ENCODE measurements at regions not wholly inside any gene's neighbourhood (a gene's known extent, or its start where the extent isn't known, plus 50 kb on each side); places are given as distances from the start of the nearest gene placed in this dataset.
"Not testable (repeated sequence)": the region's sequence is repeated elsewhere in the genome, so short reads cannot be mapped to it uniquely, and the experiment has no call there.

DNA sequence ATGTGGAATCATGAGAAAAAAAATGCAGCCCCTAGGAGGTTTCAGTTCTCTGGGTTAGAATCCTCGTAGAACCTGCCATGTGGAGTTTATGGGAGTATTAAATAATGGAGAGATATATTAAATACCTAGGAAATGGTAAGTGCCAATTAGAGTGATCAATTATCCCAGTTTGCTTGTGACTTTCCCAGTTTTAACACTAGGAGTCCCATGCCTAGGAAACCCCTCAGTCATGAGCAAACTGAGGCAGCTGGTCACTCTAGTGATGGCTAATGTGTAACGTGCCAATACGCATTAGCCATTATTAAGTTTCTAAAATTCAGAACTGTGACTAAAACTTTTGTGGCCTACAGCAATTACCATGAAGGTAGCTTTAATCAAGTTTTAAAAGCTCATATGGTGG, 720.6 kb downstream of the TAF11L14 start:
- no peak for DNase-seq (ENCODE audit: low spot score)

DNA sequence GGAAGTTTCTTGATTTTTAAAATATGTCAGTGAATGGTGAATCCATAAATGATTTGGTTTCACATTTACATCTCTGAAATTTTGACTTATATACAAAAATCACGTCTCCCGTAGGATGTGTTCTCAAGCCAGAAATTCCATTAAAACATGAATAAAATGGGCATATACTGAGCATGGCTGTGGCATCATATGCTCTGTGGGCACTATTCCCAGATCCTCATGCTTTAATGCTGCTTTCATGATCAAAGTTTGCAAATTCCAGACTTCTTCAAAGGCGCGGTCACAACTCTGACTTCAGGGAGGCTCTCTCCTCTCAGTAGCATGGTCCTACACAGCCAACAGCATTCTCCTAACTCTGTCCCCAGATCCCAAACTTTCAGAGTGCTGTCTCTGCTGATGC, 723.2 kb downstream of the TAF11L14 start:
- no peak for DNase-seq (ENCODE audit: low spot score)

DNA sequence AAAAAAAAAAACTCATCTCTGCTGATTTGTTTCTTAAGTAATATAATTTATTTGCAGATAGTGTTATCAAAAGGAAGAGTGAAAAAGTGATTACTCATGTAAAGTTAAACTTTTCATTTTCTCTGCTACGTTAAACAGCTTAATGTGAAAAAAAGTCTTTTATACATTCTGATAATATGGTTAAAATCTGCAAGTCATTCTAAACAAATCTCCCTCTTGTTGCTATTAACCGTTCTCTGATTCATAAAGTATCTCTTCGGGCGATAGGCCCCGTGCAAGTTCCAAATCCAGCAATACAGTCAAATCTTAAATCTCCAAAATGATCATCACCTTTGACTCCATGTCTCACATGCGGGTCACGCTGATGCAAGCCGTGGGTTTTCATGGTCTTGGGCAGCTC, 732.0 kb downstream of the TAF11L14 start:
- DNase-seq (ENCODE audit: low spot score), result no peak

DNA sequence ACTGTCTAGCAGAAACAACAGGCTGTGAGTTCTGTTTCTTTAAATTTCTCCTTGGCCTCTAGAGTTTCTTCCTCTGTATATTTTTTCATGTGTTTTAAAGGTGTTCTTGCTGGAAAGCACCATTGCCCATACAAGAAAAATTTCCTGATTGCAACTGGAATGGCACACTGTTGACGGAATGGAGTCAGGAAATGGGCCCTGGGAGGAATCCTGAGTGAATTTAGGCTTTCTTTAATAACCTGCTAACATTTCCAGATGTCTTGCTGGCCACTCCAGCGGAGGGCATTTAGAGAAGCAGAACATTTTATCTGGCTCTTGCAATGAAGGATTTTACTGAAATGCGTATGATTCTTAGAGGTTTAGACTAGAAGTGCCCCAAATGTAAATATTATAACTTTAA, 736.3 kb downstream of the TAF11L14 start:
- DNase-seq (ENCODE audit: low spot score), result no peak

DNA sequence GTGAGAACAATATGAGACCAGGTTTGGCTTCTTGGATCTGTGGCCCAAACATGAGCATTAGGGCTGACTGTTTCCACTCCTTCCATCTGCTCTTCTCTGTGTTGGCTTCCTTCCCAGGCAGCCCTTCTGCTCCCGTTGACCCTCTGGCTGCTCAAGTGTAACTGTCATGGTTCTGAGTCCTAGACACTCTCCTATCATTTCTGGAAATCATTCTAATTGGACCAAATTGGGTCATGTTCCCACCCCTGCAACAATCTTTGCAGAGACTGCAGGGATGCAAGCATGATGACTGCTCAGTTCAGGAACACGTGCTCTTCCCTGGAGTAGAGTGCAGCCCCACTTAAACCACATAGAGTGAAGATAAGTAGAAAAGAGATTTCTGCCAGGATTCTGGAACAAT, 741.4 kb downstream of the TAF11L14 start:
- DNase-seq (ENCODE audit: low spot score), result no peak

DNA sequence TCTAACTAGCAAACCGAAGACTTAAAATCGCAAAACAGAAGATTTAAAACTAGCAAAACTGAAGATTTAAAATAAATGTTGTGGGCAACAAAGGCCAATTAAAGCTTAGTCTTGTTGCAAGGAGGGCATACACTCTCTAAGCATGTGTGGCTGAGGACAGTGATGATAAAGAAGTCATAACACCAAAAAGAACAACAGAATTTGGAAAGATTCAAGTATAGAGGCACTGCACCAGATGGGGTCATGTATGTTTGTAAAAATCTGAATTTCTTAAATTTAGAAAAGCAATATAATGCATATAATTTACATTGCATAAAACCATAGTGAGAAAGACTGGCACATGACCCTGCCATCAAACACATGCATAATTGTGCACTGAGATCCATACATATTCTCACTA, 743.8 kb downstream of the TAF11L14 start:
- DNase-seq (ENCODE audit: low spot score), result no peak

DNA sequence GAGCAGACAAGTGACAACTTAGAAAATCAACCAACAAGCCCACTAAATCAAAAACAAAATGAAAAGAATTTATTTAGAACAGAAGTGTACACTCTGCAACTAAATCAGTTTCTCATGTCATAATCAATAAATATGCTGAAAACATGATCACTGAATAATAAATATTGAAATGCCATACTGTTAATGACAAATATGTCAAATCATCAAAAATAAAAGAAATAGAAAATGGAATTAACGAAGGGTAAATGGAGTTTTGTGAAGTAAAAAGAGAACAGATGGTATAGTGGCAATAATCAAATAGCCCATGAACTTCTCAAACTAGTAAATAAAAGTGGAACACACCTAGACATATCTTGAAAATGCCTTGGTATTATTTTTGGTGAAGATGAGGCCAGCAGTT, 744.9 kb downstream of the TAF11L14 start:
- no peak for DNase-seq (ENCODE audit: low spot score)

DNA sequence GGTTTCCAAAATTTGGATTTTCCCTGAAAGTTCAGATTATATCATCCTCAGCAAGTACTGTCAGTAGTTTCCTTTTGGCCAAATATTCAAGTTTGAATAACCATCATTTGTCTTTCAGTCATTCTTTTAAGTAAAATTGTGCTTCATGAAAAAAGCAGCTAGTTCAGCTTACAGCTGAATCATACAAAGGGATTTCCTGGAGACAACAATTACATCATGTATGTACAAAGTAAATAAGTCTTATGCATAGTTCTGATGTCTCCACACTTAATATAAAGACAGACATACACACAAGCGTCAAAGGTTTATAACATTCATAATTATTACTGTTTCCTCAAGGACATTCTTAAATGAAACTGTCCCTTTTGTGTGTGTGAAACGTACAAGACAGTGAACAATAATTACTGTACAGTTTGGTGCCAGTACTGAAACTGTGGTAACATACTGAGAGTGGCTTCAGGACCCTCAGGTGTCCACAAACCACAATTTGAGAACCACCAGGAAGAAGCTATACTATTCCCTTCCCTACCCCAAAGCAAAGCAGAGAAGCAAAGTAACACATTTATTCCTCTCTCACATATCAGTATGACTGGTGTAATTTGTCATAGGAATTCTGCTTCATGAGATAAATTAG, 746.6 kb downstream of the TAF11L14 start:
- DNase-seq (ENCODE audit: low spot score), result no peak

DNA sequence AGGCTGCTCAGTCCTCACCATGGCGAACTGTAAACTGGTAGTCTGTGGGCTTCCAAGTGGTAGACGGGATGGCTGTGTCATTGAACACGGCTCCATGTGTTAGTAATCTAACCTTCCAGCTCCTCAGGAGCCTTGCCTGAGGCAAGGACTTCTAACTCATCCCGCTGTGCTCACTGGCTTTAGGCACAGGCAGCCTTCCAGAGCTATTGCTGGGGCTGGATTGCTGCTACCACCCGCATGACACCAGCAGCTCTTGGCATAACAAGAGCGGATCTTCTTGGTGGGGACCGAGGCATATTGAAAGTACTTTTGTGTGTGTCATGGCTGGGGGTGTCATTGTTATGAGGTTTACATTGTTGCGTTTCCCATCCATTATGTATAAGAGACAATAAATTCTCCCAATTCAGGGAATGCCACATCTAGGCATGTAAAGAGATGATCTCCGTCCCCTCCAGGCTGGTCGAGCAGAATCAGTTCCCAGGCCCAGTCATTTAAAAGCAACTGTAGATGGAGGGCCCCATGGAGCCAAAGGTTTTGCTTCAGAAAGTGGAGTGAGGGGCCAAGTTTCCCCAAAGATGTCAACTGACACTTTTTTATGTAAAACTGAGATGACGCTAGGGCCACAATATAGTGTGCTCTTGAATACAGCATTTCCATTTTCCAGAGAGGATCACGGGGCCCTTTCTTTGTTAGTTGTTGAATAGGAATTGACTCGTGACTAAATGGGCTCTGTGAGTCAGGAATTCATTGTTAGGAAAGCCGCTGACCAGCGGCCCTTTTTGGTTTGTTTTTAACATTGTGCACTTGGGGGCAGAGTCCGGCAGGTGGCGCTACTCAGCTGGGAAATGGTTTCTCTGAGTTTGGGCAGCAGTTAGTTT, 759.5 kb downstream of the TAF11L14 start:
- DNase-seq (ENCODE audit: low spot score), result peak; percentile 61

DNA sequence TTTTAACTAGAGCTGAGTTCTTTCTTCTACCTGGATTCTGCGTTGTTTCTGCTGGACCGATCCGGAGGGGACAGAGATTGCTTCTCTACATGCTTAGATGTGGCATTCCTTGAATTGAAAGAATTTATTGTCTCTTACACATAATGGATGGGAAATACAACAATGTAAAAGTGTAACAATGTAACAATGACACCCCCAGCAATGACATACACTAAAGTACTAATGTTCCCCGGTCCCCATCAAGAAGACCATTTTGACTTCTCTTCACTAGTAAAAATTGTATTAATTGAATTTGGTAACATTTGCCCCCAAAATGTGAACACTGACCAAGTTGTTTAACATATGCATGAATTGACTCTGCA, 760.2 kb downstream of the TAF11L14 start:
- DNase-seq (ENCODE audit: low spot score), result no peak

DNA sequence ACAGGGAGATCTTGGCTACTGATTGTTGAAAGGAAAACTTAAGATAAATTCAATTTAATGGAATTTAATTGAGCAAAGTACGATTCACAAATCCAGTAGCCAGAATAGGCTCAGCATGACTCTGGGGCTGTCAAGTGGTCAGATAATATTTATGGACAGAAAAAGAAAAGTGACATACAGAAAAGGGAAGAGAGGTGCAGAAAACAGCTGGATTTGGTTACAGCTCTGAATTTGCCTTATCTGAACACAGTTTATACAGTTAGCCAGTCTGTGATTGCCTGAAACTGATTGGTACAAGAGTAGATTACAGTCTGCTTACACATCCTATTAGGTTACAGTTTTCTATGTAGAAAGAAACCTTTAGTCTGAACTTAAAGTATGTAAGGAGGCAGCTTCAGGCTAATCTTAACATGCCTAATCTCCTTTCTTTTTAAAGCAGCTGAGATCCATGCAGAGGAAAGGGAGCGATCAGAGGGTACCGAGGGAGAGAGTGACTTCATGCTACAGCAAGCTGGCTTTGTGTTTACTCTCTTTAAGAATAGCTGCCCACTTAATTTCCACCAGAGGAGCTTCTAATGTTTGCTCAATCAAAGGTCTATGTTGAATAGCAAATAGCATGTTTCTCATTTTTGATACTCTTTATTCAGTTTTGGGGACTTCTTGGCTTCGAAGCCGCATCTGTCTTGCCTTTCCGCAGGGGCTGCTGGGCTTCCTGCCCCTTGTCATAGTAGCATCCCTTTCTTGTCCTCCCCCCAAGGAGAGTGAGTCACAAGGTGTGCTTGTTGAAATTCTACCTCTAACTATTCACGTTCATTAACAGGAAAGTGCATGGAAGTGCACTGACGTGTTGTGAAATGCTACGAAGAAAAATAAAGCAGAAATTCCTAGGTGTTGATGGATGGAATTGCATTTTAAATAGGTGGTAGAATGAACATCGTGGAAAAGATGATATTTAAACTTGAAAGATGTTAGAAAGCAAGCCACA, 761.2 kb downstream of the TAF11L14 start:
- DNase-seq (ENCODE audit: low spot score), result no peak

DNA sequence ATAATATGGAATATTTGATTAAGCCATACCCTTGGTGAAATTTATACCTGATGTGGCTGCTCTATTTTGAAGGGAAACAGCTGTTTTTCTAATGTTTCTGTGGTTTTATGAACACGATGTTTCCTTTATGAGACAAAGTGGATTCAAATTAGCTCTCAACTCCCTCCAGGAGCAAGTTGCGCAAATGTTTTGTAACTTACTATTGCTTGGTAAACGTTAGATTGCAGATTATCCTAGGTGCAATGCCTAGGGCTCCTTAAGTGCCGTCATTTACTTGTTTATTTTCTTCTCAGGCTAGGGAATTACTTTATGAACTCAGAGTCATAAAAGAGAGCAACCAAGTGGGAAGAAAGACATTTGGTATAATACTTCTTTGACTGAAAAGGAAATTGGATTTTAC, 763.1 kb downstream of the TAF11L14 start:
- no peak for DNase-seq (ENCODE audit: low spot score)

DNA sequence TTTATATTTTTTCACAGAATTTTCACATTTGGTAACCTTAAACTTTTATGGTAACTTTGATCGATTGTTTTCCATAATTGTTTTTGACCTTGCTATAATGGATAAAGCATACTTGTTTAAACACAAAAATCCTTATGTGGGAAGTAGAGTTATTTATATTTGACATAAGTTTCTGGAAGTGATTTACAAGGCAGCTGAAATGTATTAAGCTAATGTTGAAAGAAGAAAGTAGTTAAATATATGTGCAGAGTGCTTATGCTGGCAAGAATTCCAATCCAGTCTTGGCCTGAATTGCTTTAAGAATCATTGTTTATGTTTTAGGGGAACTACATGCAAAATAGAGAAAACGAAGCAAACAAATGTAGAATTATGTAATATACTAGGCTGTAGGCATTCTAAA, 763.6 kb downstream of the TAF11L14 start:
- no peak for DNase-seq (ENCODE audit: low spot score)

DNA sequence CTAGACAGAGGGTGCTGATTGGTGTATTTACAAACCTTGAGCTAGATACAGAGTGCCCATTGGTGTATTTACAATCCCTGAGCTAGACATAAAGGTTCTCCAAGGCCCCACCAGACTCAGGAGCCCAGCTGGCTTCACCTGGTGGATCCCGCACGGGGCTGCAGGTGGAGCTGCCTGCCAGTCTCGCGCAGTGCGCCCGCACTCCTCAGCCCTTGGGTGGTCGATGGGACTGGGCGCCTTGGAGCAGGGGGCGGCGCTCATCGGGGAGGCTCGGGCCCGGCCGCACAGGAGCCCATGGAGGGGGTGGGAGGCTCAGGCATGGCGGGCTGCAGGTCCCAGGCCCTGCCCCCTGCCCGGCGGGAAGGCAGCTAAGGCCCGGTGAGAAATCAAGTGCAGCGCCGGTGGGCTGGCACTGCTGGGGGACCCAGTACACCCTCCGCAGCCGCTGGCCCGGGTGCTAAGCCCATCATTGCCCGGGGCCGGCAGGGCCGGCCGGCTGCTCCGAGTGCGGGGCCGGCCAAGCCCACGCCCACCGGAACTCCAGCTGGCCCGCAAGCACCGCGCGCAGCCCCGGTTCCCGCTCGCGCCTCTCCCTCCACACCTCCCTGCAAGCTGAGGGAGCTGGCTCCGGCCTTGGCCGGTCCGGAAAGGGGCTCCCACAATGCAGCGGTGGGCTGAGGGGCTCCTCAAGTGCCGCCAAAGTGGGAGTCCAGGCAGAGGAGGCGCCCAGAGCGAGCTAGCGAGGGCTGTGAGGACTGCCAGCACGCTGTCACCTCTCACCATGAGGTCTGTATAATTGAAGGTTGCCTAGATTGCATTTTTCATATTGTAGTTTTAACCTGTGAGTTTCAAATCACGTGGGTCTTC, 765.4 kb downstream of the TAF11L14 start:
- not testable (repeated sequence) for DNase-seq (ENCODE audit: low spot score)

DNA sequence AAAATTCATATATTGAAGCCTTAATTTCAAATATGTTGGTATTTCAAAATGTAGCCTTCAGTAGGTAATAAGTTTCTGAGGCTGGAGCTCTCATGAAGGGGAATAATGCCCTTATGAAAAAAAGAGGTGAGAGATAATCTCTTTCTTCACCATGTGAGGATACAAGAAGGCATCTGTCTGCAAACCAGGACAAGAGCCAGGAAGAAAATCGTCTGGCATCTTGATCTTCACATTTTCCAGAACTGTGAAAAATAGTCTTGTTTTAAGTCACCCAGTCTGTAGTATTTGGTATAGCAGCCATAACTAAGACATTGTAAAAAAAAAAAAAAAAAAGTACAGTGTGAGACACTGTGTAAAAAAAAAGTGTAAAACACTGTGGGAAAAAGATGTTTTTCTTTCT, 768.9 kb downstream of the TAF11L14 start:
- no peak for DNase-seq (ENCODE audit: low spot score)

DNA sequence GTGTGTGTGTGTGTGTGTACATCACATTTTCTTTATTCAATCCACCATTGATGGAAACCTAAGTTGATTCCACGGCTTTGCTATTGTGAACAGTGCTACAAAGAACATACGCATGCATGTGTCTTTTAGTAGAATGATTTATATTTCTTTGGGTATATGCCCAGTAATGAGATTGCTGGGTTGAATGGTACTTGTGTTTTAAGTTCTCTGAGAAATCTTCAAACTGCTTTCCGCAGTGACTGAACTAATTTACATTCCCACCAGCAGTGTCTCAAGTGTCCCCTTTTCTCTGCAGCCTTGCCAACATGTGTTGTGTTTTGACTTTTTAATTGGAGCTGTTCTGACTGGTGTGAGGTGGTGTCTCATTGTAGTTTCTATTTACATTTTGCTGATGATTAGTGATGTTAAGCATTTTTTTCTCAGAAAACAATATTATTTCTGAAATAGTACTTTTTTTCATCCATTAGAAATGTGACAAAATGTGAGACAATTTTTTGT, 769.7 kb downstream of the TAF11L14 start:
- DNase-seq (ENCODE audit: low spot score), result no peak

DNA sequence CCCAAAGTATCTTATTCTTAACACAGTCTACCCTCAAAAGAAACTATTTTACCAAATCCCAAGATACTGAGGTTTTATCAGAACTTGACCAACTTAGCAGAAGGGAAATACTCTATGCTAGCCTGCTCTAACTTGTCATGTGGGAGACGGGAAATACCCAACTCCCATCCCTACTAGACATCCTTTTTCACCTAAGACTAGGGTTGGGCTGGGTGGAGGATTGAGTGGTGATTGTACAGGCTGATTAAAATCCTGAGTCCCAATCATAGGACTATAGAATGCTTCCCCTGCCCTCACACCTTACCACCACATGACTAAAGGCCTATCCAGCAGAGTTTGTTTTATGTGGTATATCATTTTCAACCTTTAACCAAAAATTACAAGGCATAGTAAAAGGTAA, 786.5 kb downstream of the TAF11L14 start:
- DNase-seq (ENCODE audit: low spot score), result no peak

DNA sequence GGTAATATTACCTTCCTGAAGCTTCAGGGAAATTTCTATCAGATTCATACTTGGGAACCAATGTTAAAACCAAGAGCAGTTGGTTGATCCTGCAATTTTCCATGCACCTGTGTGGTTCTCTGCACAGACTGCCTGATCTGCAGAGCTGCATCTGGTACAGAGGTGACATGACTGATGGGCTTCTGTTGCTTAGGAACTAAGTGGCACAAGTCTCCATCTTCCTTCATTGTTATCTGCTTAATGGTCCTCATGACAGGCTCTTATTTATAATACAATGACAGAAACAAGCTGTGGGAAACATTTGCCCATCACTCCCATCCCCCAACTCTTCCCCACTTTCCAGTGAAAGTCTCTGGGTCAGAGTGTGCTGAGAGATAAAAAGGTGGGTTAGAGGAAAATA, 799.1 kb downstream of the TAF11L14 start:
- DNase-seq (ENCODE audit: low spot score), result no peak

DNA sequence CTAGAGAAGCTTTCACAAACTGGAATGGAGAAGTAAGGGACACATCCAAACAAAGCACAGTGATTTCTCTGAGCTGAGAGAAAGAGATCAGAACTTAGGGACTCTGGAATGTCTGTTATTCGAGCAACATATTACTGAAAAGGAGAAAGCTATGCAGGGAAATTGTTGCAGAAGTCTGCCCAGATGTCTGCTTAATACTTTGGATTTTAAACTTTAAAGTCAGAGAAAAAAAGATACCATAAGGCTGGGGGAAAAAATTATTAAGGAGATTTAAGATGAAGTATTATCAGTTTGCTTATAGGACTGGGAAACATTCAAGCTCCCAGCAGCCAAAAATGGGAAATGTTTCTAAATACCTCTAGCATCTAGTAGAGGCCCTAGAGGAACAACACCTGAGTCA, 803.9 kb downstream of the TAF11L14 start:
- DNase-seq (ENCODE audit: low spot score), result no peak

DNA sequence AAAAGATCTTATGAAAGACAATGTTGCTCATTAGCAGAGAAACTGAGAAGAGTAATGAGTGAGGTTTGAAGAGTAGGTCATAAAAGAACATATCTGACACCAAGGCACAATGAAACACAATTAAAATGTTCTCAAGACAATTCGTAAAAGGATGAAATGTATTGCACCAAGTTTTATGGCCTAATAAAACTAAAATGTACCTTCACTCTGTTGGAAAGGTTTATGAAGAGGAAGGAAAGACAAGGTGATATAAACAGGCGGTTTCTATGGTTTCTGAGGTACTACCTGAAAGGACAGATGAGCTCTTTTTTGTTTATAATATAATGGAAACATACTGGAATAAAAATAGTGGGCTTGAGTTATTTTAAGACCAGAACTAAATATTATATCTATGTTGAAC, 821.3 kb downstream of the TAF11L14 start:
- no peak for DNase-seq (ENCODE audit: low spot score)

DNA sequence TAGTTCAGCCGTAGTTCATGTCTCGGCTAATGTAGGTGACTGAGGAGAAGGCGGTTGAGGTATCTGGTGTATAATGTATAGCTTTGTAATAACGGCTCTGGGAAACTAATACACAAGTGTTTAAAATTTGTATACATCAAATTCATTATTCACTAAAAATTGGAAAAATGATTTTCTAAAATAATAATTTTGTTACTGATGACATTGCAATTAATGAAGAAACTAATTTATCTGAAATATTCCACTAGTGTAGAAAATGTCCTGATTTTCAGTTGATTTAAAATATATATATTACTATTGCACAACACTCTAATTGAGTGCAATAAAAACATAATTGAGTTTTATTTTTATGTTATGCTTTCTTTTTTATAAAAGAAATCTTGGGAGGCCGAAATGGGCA, 823.0 kb downstream of the TAF11L14 start:
- DNase-seq (ENCODE audit: low spot score), result no peak

All from NAMALWA (cell line).